ENCODE measurements at regions not wholly inside any gene's neighbourhood (a gene's known extent, or its start where the extent isn't known, plus 50 kb on each side); places are given as distances from the start of the nearest gene placed in this dataset.

DNA sequence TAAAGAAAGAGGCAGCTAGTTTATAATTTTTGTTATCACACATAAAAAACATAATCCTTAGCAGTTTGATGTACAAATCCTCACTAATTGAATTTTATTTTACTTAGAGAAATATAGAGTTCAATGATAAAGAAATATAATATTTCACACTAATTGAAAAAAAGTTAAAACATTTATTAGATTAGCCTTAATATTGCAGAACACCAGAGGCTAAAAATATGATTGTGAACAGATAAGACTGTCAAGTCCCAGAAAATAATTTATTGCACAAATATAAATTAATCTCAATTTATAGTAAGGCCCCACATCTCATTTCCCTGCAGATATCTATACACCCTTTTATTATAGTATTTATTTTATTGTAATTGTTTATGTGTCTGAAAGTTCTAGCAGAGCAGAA is 690.8 kb upstream of the PHF14 start:
- Histone ChIP-seq H3K4me1 (ENCODE audit: control insufficient read depth, insufficient read depth, low read length) (no peaks in the 10 kb centered on the region), H3K27ac (ENCODE audit: extremely low read depth, low read depth, low read length) (no peak overlapping the region), H3K4me3 (ENCODE audit: low read depth, low read length) (no peak overlapping the region), H3K36me3 (ENCODE audit: control insufficient read depth in 2 of 2, insufficient read depth in 1 of 2, low read length in 2 of 2) (no peaks in the 10 kb centered on the region), H3K9me3 (ENCODE audit: control insufficient read depth, insufficient read depth, low read depth, low read length) (no peaks in the 10 kb centered on the region)
- CTCF ChIA-PET = no interaction called here
- POLR2A ChIA-PET = no interaction called here
- no peak for TF ChIP-seq ZNF707 (tag by site-specific recombination; IDR thresholded peaks at IDR 0.05)
- TF ChIP-seq ZNF146 (tag by site-specific recombination; IDR thresholded peaks at IDR 0.05) = no peak

DNA sequence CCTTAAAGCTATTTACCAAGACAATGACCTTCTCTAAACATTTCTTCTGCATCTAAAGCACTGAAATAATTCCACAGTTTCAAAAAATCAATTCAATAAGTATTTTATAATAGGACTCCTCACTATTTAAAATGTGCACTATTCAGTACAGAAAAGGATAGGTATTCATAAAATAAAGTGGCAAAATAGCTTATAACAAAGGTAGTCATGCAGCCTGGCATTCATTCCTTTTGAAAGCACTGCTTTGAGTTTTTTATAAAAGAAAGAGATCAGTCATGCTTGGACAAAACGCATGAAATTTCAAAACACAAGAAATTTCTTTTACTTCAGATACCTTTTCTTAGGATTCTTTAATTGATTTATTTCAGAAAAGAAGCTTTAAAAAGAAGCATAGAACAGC is 689.7 kb upstream of the PHF14 start:
- H3K36me3 ChIP-seq (ENCODE audit: control insufficient read depth in 2 of 2, insufficient read depth in 1 of 2, low read length in 2 of 2) = no peaks in the 10 kb centered on the region
- no peaks in the 10 kb centered on the region for H3K9me3 ChIP-seq (ENCODE audit: control insufficient read depth, insufficient read depth, low read depth, low read length)
- H3K27ac ChIP-seq (ENCODE audit: extremely low read depth, low read depth, low read length) = no peak overlapping the region
- POLR2A ChIA-PET = no interaction called here
- TF ChIP-seq ZNF211 (tag by site-specific recombination; IDR thresholded peaks at IDR 0.05; ENCODE audit: low read depth) = no peak
- TF ChIP-seq ZNF677 (tag by site-specific recombination; IDR thresholded peaks at IDR 0.05) = no peak
- no peak for TF ChIP-seq KLF8 (tag by site-specific recombination; IDR thresholded peaks at IDR 0.05)
- TF ChIP-seq ZNF654 (tag by site-specific recombination; IDR thresholded peaks at IDR 0.05; ENCODE audit: low read depth) = no peak
- TF ChIP-seq, protein P1, sequence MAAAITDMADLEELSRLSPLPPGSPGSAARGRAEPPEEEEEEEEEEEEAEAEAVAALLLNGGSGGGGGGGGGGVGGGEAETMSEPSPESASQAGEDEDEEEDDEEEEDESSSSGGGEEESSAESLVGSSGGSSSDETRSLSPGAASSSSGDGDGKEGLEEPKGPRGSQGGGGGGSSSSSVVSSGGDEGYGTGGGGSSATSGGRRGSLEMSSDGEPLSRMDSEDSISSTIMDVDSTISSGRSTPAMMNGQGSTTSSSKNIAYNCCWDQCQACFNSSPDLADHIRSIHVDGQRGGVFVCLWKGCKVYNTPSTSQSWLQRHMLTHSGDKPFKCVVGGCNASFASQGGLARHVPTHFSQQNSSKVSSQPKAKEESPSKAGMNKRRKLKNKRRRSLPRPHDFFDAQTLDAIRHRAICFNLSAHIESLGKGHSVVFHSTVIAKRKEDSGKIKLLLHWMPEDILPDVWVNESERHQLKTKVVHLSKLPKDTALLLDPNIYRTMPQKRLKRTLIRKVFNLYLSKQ (tag by site-specific recombination; IDR thresholded peaks at IDR 0.05; ENCODE audit: borderline replicate concordance) = no peak
- no peak for TF ChIP-seq ZNF266 (tag by site-specific recombination; IDR thresholded peaks at IDR 0.05; ENCODE audit: low read depth)
- no peak for TF ChIP-seq ZNF843 (tag by site-specific recombination; IDR thresholded peaks at IDR 0.05)
- no peak for TF ChIP-seq ZXDB (tag by site-specific recombination; IDR thresholded peaks at IDR 0.05)
- TF ChIP-seq ZNF335 (tag by site-specific recombination; conservative IDR thresholded peaks at IDR 0.05) = no peak
- TF ChIP-seq ZNF514 (tag by site-specific recombination; IDR thresholded peaks at IDR 0.05) = no peak
- no peak overlapping the region for H3K4me3 ChIP-seq (ENCODE audit: low read depth, low read length)
- CTCF ChIA-PET = interaction anchor here (0.6 to 0.9 kb wide), 2 partner anchors 16 to 211 kb away, joined by 3 to 4 read pairs; no protein-coding TSS in a partner anchor
- H3K4me1 ChIP-seq (ENCODE audit: control insufficient read depth, insufficient read depth, low read length) = no peaks in the 10 kb centered on the region

DNA sequence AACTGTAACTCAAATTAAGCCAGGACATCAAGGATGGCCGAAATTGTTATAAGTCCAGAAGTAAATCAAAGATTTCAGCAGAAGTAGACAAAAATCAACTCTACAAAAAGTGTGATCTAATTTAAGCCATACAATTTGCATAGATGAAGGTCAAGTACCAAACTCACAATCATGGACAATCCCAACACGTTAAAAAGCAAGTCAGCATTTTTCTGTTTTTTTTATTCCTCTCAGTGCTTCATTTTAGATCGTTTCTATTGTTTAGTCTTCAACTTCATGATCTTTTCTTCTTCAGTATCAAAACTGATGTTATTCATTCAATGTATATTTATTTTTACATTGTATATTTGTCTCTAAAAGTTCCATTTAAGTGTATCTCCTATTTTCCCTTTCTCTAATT is 674.3 kb upstream of the PHF14 start:
- Histone ChIP-seq H3K9me3 (ENCODE audit: control insufficient read depth, insufficient read depth, low read depth, low read length) (no peaks in the 10 kb centered on the region), H3K4me1 (ENCODE audit: control insufficient read depth, insufficient read depth, low read length) (no peaks in the 10 kb centered on the region), H3K4me3 (ENCODE audit: low read depth, low read length) (no peak overlapping the region), H3K27ac (ENCODE audit: extremely low read depth, low read depth, low read length) (no peak overlapping the region), H3K36me3 (ENCODE audit: control insufficient read depth in 2 of 2, insufficient read depth in 1 of 2, low read length in 2 of 2) (no peaks in the 10 kb centered on the region)
- ChIA-PET CTCF (no interaction called here), POLR2A (no interaction called here)
- TF ChIP-seq ZSCAN23 (tag by site-specific recombination; IDR thresholded peaks at IDR 0.05) (no peak), ZNF24 (tag by site-specific recombination; IDR thresholded peaks at IDR 0.05) (no peak), ZNF394 (tag by site-specific recombination; IDR thresholded peaks at IDR 0.05; ENCODE audit: borderline replicate concordance) (no peak), ZFP37 (tag by site-specific recombination; IDR thresholded peaks at IDR 0.05) (no peak), ZNF146 (tag by site-specific recombination; IDR thresholded peaks at IDR 0.05) (no peak), TRIM28 (IDR thresholded peaks at IDR 0.05; ENCODE audit: borderline replicate concordance, low read length) (no peak), ZNF510 (tag by site-specific recombination; IDR thresholded peaks at IDR 0.05; ENCODE audit: insufficient replicate concordance) (no peak), ZNF211 (tag by site-specific recombination; IDR thresholded peaks at IDR 0.05; ENCODE audit: low read depth) (no peak), ZNF155 (tag by site-specific recombination; IDR thresholded peaks at IDR 0.05) (no peak), ZNF670 (tag by site-specific recombination; IDR thresholded peaks at IDR 0.05; ENCODE audit: low read depth) (no peak)
- TF ChIP-seq, protein P2, sequence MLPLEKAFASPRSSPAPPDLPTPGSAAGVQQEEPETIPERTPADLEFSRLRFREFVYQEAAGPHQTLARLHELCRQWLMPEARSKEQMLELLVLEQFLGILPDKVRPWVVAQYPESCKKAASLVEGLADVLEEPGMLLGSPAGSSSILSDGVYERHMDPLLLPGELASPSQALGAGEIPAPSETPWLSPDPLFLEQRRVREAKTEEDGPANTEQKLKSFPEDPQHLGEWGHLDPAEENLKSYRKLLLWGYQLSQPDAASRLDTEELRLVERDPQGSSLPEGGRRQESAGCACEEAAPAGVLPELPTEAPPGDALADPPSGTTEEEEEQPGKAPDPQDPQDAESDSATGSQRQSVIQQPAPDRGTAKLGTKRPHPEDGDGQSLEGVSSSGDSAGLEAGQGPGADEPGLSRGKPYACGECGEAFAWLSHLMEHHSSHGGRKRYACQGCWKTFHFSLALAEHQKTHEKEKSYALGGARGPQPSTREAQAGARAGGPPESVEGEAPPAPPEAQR (tag by site-specific recombination; IDR thresholded peaks at IDR 0.05) = no peak
- TF ChIP-seq, protein P3, sequence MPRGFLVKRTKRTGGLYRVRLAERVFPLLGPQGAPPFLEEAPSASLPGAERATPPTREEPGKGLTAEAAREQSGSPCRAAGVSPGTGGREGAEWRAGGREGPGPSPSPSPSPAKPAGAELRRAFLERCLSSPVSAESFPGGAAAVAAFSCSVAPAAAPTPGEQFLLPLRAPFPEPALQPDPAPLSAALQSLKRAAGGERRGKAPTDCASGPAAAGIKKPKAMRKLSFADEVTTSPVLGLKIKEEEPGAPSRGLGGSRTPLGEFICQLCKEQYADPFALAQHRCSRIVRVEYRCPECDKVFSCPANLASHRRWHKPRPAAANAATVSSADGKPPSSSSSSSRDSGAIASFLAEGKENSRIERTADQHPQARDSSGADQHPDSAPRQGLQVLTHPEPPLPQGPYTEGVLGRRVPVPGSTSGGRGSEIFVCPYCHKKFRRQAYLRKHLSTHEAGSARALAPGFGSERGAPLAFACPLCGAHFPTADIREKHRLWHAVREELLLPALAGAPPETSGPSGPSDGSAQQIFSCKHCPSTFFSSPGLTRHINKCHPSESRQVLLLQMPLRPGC (tag by site-specific recombination; IDR thresholded peaks at IDR 0.05) = no peak
- TF ChIP-seq, protein P4, sequence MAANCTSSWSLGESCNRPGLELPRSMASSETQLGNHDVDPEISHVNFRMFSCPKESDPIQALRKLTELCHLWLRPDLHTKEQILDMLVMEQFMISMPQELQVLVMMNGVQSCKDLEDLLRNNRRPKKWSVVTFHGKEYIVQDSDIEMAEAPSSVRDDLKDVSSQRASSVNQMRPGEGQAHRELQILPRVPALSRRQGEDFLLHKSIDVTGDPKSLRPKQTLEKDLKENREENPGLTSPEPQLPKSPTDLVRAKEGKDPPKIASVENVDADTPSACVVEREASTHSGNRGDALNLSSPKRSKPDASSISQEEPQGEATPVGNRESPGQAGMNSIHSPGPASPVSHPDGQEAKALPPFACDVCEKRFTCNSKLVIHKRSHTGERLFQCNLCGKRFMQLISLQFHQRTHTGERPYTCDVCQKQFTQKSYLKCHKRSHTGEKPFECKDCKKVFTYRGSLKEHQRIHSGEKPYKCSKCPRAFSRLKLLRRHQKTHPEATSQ (tag by site-specific recombination; IDR thresholded peaks at IDR 0.05) = no peak
- TF ChIP-seq, protein P5, sequence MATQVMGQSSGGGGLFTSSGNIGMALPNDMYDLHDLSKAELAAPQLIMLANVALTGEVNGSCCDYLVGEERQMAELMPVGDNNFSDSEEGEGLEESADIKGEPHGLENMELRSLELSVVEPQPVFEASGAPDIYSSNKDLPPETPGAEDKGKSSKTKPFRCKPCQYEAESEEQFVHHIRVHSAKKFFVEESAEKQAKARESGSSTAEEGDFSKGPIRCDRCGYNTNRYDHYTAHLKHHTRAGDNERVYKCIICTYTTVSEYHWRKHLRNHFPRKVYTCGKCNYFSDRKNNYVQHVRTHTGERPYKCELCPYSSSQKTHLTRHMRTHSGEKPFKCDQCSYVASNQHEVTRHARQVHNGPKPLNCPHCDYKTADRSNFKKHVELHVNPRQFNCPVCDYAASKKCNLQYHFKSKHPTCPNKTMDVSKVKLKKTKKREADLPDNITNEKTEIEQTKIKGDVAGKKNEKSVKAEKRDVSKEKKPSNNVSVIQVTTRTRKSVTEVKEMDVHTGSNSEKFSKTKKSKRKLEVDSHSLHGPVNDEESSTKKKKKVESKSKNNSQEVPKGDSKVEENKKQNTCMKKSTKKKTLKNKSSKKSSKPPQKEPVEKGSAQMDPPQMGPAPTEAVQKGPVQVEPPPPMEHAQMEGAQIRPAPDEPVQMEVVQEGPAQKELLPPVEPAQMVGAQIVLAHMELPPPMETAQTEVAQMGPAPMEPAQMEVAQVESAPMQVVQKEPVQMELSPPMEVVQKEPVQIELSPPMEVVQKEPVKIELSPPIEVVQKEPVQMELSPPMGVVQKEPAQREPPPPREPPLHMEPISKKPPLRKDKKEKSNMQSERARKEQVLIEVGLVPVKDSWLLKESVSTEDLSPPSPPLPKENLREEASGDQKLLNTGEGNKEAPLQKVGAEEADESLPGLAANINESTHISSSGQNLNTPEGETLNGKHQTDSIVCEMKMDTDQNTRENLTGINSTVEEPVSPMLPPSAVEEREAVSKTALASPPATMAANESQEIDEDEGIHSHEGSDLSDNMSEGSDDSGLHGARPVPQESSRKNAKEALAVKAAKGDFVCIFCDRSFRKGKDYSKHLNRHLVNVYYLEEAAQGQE (tag by site-specific recombination; IDR thresholded peaks at IDR 0.05) = no peak

Measured in HEK293 (cell line).